GM12873 (cell line): ENCODE measurements at regions not wholly inside any gene's neighbourhood (a gene's known extent, or its start where the extent isn't known, plus 50 kb on each side); places are given as distances from the start of the nearest gene placed in this dataset.

Source experiments
- TF ChIP-seq, protein P1 (sequence below): IDR thresholded peaks from 2 replicates; pipeline ENCODE4 v1.5.1; 2012; ENCODE audit warnings: low read depth, mild to moderate bottlenecking, moderate library complexity, low read length, control low read depth; ENCODE audit not compliant: insufficient read depth; ENCODE audit errors: missing control alignments

DNA sequence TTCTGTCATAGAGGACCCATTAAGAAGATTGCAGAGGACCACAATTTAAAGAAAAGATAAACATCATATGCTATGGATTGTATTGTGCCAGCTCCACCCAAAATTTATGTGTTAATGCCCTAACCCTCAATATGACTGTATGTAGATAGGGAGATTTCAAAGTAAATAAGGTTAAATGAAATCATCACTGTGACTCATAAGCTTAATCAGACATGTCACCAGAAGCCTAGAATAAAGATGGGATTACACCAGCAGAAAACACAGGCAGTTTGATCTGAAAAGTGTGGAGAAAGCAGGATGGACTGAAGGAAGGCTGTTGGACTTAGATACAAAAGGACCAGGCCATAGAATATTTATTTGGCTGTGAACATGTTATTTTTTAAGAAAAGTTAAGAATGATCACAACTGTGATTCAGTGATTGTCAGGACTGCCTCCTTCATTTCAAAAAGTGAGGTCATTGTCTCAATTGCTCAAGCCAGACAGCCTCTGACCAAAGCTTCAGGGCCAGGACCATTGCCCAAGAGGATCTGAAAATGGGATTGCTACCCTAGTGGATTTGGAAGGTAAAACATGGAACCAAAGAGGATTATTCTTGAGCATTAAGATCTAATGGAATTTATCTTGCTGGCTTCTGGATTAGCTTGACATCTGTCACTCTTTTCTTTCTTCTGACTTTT is 270.8 kb upstream of the POM121L12 start:
- TF ChIP-seq, protein P1, sequence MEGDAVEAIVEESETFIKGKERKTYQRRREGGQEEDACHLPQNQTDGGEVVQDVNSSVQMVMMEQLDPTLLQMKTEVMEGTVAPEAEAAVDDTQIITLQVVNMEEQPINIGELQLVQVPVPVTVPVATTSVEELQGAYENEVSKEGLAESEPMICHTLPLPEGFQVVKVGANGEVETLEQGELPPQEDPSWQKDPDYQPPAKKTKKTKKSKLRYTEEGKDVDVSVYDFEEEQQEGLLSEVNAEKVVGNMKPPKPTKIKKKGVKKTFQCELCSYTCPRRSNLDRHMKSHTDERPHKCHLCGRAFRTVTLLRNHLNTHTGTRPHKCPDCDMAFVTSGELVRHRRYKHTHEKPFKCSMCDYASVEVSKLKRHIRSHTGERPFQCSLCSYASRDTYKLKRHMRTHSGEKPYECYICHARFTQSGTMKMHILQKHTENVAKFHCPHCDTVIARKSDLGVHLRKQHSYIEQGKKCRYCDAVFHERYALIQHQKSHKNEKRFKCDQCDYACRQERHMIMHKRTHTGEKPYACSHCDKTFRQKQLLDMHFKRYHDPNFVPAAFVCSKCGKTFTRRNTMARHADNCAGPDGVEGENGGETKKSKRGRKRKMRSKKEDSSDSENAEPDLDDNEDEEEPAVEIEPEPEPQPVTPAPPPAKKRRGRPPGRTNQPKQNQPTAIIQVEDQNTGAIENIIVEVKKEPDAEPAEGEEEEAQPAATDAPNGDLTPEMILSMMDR, result no peak

DNA sequence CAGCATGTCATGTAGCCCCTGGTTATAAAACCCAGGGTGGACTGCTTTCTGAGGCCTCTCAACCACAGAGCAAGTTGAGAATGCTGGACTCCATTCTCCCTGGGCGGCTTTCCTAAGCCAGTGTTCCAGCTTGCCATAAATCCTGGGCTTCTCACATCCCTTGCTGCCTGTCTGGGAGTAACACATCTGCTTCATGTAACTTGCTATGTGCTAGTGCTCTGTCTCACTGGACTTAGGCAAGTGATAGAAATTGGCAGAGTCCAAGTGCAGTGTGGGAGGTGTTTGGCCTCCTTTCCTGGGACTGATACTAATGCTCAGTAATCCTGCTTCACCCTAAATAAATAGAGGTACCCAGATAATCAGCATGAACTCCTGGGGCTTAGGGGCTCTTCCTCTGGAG is 277.1 kb upstream of the POM121L12 start:
- TF ChIP-seq, protein P1, result no peak

DNA sequence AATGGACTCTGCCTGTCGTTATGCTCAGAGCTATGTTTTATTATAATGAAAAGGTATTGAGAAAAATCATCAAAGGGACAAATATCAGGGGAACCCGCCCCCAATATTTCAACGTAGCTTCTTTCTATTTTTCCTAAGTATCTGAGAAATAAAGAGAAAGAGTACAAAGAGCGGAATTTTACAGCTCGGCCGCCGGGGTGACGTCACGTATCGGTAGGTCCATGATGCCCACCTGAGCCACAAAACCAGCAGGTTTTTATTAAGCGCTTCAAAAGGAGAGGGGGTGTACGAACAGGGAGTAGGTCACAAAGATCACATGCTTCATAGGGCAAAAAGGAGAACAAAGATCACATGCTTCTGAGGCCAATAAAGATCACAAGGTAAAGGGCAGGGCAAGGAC is 281.6 kb upstream of the POM121L12 start:
- TF ChIP-seq, protein P1, result no peak

DNA sequence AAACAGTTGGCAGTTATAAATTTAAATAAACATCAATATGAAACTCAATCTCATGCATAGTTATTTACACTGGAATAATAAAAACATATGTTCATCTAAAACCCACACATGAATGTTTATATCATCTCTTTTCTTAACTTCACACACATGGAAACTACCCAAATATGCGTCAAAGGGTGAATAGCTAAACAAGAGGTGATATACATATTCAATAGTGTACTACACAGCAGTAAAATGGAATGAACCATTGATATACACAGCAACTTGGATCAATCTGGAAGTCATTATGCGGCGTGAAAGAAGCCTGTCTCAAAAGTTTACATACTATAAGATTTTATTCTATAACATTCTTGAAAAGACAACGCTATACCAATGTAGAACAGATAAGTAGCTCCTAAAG is 282.5 kb upstream of the POM121L12 start:
- TF ChIP-seq, protein P1, result no peak

DNA sequence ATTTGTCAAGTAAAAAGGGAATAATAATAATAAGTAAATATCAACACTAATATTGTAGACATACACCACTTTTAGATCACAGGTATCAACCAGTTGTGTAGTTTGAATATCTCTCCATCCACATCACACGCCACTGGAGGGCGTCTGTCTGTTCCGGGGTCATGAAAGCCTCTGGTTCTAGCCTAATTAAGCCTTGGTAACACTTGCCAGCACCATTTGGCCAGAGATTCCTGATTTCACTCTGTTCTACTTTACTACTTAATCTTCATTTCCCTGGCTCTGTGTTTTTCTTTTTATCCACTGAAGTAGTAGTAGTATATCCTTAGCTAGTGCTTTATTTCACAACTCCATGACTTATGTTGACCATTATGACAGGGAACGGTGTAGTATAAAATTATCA is 285.6 kb upstream of the POM121L12 start:
- TF ChIP-seq, protein P1, result no peak

DNA sequence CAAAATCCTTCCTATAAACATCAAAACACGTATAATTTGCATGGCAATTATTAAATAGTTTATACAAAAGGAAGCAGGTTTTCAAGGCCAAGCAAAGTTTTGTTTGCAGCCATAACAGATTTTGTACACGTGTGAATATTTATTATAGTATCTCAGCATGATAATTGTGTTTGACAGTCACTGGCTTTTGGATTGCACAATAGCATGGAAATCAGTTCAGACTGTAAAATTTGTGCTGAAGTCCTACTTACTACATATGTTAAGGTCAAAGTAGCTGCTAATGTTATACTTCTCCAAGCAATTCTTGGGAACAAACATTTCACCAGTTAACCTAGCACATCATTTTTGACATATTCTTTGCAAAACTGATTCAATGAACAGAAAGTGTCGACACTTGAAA is 287.6 kb upstream of the POM121L12 start:
- TF ChIP-seq, protein P1, result no peak

DNA sequence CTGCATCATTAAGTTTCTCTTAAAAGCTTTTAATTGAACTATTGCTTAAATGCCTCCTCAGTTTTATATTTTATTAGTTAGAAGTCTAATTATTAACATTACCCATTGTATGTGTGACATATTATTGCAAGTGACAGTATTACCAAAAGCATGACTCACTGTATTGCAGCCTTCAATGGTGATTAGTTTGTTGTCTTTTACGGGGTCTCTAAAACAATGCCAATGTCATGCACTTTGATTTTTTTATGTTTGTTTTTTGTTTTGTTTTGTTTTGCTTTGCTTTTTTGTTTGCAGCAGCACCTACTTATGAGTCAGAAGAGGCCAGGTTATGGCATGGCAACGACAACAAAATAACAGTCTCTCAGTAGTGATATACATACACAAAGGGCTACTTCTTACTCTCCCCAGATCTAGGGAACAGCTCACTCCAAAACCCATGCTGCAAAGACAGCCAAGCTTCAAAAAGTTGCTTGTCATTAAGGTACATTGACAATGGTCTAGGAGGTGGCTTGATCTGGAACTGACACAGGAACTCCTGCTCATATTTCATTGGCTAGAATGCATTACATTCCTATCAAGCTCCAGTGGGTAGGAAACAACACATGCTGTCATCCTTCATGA is 293.7 kb upstream of the POM121L12 start:
- TF ChIP-seq, protein P1, result no peak
